Omental fat pad (tissue), 3 donors: ENCODE measurements at regions not wholly inside any gene's neighbourhood (a gene's known extent, or its start where the extent isn't known, plus 50 kb on each side); places are given as distances from the start of the nearest gene placed in this dataset.
"Not testable (repeated sequence)": the region's sequence is repeated elsewhere in the genome, so short reads cannot be mapped to it uniquely, and the experiment has no call there.

ENCODE experiments used
- ATAC-seq: fragments of 150-250 bp; one replicate; pipeline ENCODE4 v1.9.1; 2016; ENCODE audit warnings: mild to moderate bottlenecking, moderate library complexity; ENCODE audit not compliant: low FRiP score
- DNase-seq: peaks from one replicate; pipeline ENCODE4 v3.0.0-alpha.2; 2019; ENCODE audit warnings: low spot score
- CTCF ChIP-seq, 3 donors: fragments of 450-650 bp; IDR thresholded peaks; one replicate each; pipeline ENCODE4 v1.5.1; 2016 to 2017; ENCODE audit warnings: antibody characterized with exemption in 3 of 3, mild to moderate bottlenecking in 3 of 3, moderate library complexity in 2 of 3

GRCh38 chr1:181249186-181249585 lies 160.7 kb downstream of the IER5 start:
- DNase-seq (no peak), ATAC-seq (no peak)
- TF ChIP-seq CTCF (IDR thresholded peaks at IDR 0.05): no peak

GRCh38 chr1:181250038-181250437 lies 161.5 kb downstream of the IER5 start:
- DNase-seq: no peak
- ATAC-seq: no peak
- no peak for TF ChIP-seq CTCF (IDR thresholded peaks at IDR 0.05)

- TF ChIP-seq CTCF (IDR thresholded peaks at IDR 0.05): no peak
- peak; percentile 75 for ATAC-seq
- DNase-seq: no peak
Observed at GRCh38 chr1:181251001-181251712, 162.7 kb downstream of the IER5 start.

GRCh38 chr1:181251713-181252075 lies 163.2 kb downstream of the IER5 start:
- no peak for DNase-seq
- TF ChIP-seq CTCF (IDR thresholded peaks at IDR 0.05): no peak
- no peak for ATAC-seq

- ATAC-seq, DNase-seq: not testable (repeated sequence)
Observed at GRCh38 chr1:181253601-181254000, 165.1 kb downstream of the IER5 start.

GRCh38 chr1:181255270-181255929 lies 166.9 kb downstream of the IER5 start:
- DNase-seq (peak; percentile 32), ATAC-seq (peak; percentile 95)
- TF ChIP-seq CTCF (IDR thresholded peaks at IDR 0.05): no peak

- DNase-seq (no peak), ATAC-seq (no peak)
- TF ChIP-seq CTCF (IDR thresholded peaks at IDR 0.05): no peak
Observed at GRCh38 chr1:181257117-181257516, 168.6 kb downstream of the IER5 start.
